Kidney epithelial cell (primary cell): ENCODE measurements at regions not wholly inside any gene's neighbourhood (a gene's known extent, or its start where the extent isn't known, plus 50 kb on each side); places are given as distances from the start of the nearest gene placed in this dataset.

Experiments used
- DNase-seq: peaks from one replicate; pipeline ENCODE4 v3.0.0-alpha.2; 2010; ENCODE audit warnings: low read depth
- H3K27me3 ChIP-seq: 2 replicates; pipeline ENCODE4 v1.6.0; 2011; ENCODE audit warnings: low read length; ENCODE audit not compliant: control insufficient read depth, insufficient read depth
- H3K36me3 ChIP-seq: 2 replicates; pipeline ENCODE4 v1.5.1; 2011; ENCODE audit warnings: low read length; ENCODE audit not compliant: control insufficient read depth, insufficient read depth
- H3K4me3 ChIP-seq: 2 replicates; pipeline ENCODE4 v1.5.1; 2011; ENCODE audit warnings: low read depth, mild to moderate bottlenecking, control low read depth, low read length
- TF ChIP-seq, protein P1 (sequence below): IDR thresholded peaks from 2 replicates; pipeline ENCODE4 v1.5.1; 2011; ENCODE audit warnings: mild to moderate bottlenecking, moderate library complexity, low read length, control low read depth, inconsistent platforms; ENCODE audit not compliant: insufficient read depth, poor library complexity, severe bottlenecking

GRCh38 chr4:166622425-166622977 is 611.8 kb downstream of the SPOCK3 start:
- no peak for DNase-seq
- Histone ChIP-seq H3K36me3 (no peaks in the 10 kb centered on the region), H3K4me3 (no peak overlapping the region), H3K27me3 (no peaks in the 10 kb centered on the region)
- TF ChIP-seq, protein P1, sequence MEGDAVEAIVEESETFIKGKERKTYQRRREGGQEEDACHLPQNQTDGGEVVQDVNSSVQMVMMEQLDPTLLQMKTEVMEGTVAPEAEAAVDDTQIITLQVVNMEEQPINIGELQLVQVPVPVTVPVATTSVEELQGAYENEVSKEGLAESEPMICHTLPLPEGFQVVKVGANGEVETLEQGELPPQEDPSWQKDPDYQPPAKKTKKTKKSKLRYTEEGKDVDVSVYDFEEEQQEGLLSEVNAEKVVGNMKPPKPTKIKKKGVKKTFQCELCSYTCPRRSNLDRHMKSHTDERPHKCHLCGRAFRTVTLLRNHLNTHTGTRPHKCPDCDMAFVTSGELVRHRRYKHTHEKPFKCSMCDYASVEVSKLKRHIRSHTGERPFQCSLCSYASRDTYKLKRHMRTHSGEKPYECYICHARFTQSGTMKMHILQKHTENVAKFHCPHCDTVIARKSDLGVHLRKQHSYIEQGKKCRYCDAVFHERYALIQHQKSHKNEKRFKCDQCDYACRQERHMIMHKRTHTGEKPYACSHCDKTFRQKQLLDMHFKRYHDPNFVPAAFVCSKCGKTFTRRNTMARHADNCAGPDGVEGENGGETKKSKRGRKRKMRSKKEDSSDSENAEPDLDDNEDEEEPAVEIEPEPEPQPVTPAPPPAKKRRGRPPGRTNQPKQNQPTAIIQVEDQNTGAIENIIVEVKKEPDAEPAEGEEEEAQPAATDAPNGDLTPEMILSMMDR = no peak

DNA sequence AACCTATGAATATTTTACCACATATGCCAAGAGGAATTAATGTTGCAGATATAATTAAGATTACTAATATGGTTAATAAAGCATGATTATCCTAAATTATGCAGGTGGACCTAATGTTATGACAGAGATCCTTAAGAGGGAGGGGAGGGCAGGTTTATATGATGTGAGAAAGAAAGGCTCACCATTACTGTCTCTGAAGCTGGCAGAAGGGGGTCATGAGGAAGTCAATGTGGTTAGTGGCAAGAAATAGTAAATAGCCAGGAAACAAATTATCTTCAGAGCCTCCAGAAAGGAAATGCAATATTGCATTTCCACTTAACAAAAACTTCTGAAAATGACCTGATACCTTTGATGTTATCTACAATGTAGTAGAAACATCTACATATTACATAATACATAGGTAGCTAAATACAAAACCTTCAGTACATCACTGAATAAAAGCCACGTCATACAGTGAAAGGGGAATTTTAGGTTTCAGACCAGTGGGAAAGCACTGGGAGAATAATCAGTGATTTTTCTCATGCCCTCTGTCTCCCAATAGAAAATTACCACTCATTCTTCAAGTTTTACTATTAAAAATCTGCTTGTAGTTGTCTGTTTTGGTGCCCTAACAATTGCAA is 609.2 kb downstream of the SPOCK3 start:
- DNase-seq = no peak
- Histone ChIP-seq H3K27me3 (no peaks in the 10 kb centered on the region), H3K4me3 (no peak overlapping the region), H3K36me3 (no peaks in the 10 kb centered on the region)
- TF ChIP-seq, protein P1 = no peak

- TF ChIP-seq, protein P1 = no peak
- DNase-seq = no peak
- H3K36me3 ChIP-seq = no peaks in the 10 kb centered on the region
- H3K27me3 ChIP-seq = no peaks in the 10 kb centered on the region
- H3K4me3 ChIP-seq = no peak overlapping the region
These were observed 605.8 kb downstream of the SPOCK3 start for GRCh38 chr4:166628454-166628853.

- Histone ChIP-seq H3K27me3 (no peaks in the 10 kb centered on the region), H3K4me3 (no peak overlapping the region), H3K36me3 (no peaks in the 10 kb centered on the region)
- TF ChIP-seq, protein P1 = no peak
- no peak for DNase-seq
These were observed 598.9 kb downstream of the SPOCK3 start for GRCh38 chr4:166635367-166635766.

DNA sequence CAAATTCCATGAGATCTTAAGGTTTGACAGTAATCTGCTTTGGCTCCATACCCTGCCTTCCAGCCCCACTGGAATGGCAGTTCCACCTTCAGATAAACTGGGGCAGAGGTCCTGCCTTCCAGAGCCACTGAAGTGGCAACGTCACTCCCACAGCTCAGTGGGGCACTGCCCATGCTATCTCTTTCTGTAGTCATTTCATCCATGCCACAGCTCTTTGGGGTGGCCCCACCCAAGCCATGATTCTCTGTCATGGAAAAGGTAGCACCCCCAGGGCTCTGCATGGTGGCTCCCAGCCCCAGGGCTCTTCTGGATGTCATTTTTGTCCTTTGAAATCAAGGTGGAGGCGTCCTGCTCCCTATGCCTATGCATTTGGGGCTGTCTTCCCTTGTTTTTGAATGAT is 596.5 kb downstream of the SPOCK3 start:
- no peak for DNase-seq
- Histone ChIP-seq H3K36me3 (no peaks in the 10 kb centered on the region), H3K4me3 (no peak overlapping the region), H3K27me3 (no peaks in the 10 kb centered on the region)
- TF ChIP-seq, protein P1 = no peak

- no peak for DNase-seq
- TF ChIP-seq, protein P1 = no peak
- no peak overlapping the region for H3K4me3 ChIP-seq
- H3K27me3 ChIP-seq = no peaks in the 10 kb centered on the region
- no peaks in the 10 kb centered on the region for H3K36me3 ChIP-seq
These were observed 579.1 kb downstream of the SPOCK3 start for GRCh38 chr4:166655231-166655630.
